PC-9 (cell line): ENCODE measurements at regions not wholly inside any gene's neighbourhood (a gene's known extent, or its start where the extent isn't known, plus 50 kb on each side); places are given as distances from the start of the nearest gene placed in this dataset.

Source experiments
- BruUV-seq: library from RNA; stranded (reverse); fragments of 400-500 nt; replicated peaks from 2 replicates; lab custom pipeline; 2021; lab: Mats Ljungman, UMichigan
- CTCF ChIA-PET: fragments of 300-600 bp; sonication (Branson Sonifier 250); formaldehyde crosslinking; loops from one replicate; lab custom pipeline; 2022; ENCODE audit warnings: antibody characterized with exemption; lab: Charles Lee
- POLR2A ChIA-PET: fragments of 300-600 bp; sonication (Branson Sonifier 250); formaldehyde crosslinking; loops from one replicate; lab custom pipeline; 2022; ENCODE audit warnings: antibody characterized with exemption; ENCODE audit not compliant: unreplicated experiment; lab: Charles Lee
- DNase-seq, 2 experiments: peaks; one replicate each; pipeline versions ENCODE4 v3.0.0 to v3.0.0-alpha.2; 2015 to 2022; ENCODE audit warnings: mixed read lengths in 1 of 2
- H2AFZ ChIP-seq: fragments of 200-600 bp; sonication (generic); 2 replicates; pipeline ENCODE4 v1.8.1; 2017; ENCODE audit warnings: antibody characterized with exemption
- H3F3A ChIP-seq: fragments of 200-600 bp; sonication (generic); 2 replicates; pipeline ENCODE4 v1.8.1; 2017; ENCODE audit warnings: antibody characterized with exemption, mild to moderate bottlenecking, low read depth; ENCODE audit not compliant: insufficient read depth
- H3K27ac ChIP-seq: fragments of 200-600 bp; sonication (generic); 2 replicates; pipeline ENCODE4 v1.6.1; 2016; ENCODE audit warnings: mixed run types
- H3K27me3 ChIP-seq: fragments of 200-600 bp; sonication (generic); 2 replicates; pipeline ENCODE4 v1.6.1; 2016; ENCODE audit warnings: low read depth, mixed run types; ENCODE audit not compliant: insufficient read depth
- H3K36me3 ChIP-seq: fragments of 200-600 bp; sonication (generic); 2 replicates; pipeline ENCODE4 v1.6.1; 2016; ENCODE audit warnings: low read depth, mixed run types
- H3K4me1 ChIP-seq: fragments of 200-600 bp; sonication (generic); replicated peaks from 2 replicates; pipeline ENCODE4 v1.6.1; 2016; ENCODE audit warnings: mixed run types; ENCODE audit not compliant: insufficient read depth
- H3K4me2 ChIP-seq: fragments of 200-600 bp; sonication (generic); 2 replicates; pipeline ENCODE4 v1.6.1; 2017; ENCODE audit warnings: mixed run types
- H3K4me3 ChIP-seq: fragments of 200-600 bp; sonication (generic); 2 replicates; pipeline ENCODE4 v1.6.1; 2016; ENCODE audit warnings: mixed run types
- H3K79me2 ChIP-seq: fragments of 200-600 bp; sonication (generic); 2 replicates; pipeline ENCODE4 v1.6.1; 2017; ENCODE audit warnings: low read depth, mixed run types
- H3K9me2 ChIP-seq: fragments of 200-600 bp; sonication (generic); 2 replicates; pipeline ENCODE4 v1.8.1; 2017; ENCODE audit warnings: mild to moderate bottlenecking; ENCODE audit not compliant: insufficient read depth
- H3K9me3 ChIP-seq: fragments of 200-600 bp; sonication (generic); 2 replicates; pipeline ENCODE4 v1.8.1; 2016; ENCODE audit warnings: low read depth; ENCODE audit not compliant: insufficient read depth
- H4K20me1 ChIP-seq: fragments of 200-600 bp; sonication (generic); 2 replicates; pipeline ENCODE4 v1.8.1; 2017; ENCODE audit not compliant: insufficient read depth
- CTCF ChIP-seq: fragments of 200-600 bp; sonication (generic); conservative IDR thresholded peaks from 2 replicates; pipeline ENCODE4 v1.6.1; 2017; ENCODE audit warnings: mixed run types, antibody characterized with exemption, mild to moderate bottlenecking, moderate library complexity
- EZH2 ChIP-seq: fragments of 200-600 bp; sonication (generic); IDR thresholded peaks from 2 replicates; pipeline ENCODE4 v1.8.0; 2017; ENCODE audit warnings: antibody characterized with exemption, low read depth
- intact Hi-C: fragments of 100-400 bp; cut with micrococcal nuclease; formaldehyde crosslinking; loops from one replicate; pipeline ENCODE4 v1.10.0; 2022; ENCODE audit not compliant: unreplicated experiment

DNA sequence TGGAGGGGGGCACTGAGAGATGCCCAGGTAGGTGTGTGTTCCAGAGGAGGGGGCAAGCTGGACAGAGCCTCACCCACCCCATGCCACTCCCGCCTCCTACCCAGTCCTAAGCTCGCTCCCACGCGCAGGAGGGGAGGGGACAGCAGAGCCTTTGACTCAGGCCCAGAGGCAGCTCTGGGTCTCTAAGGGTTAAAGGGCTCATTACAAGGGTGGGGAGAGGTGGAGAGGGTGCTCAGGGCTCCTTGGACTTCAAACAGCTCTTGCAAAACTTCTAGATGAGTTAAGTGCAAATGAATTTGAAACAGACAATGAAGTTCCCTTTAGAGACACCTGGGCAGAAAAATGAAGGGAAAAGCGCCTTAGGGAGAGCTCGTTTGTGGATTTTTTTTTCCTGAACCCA lies 104.2 kb upstream of the CASZ1 start:
- H3K4me2 ChIP-seq: peak overlapping the region; percentile 89
- peak overlapping the region; percentile 100 for H3K27ac ChIP-seq
- ChIA-PET POLR2A (interaction anchor here (0.5 to 0.7 kb wide), 5 partner anchors 11 to 372 kb away, joined by 3 to 8 read pairs (median 4); no protein-coding TSS in a partner anchor), CTCF (interaction anchor here (1.2 kb wide), 1 partner anchor 372 kb away, joined by 5 read pairs; no protein-coding TSS in a partner anchor)
- H3K4me1 ChIP-seq: peaks cover 63% of the 10 kb centered on the region
- peaks cover 57% of the 10 kb centered on the region for H3F3A ChIP-seq
- no peak for TF ChIP-seq EZH2
- TF ChIP-seq CTCF: no peak
- no peaks in the 10 kb centered on the region for H3K9me3 ChIP-seq
- peak; percentile 77 to 95 for DNase-seq
- no peaks in the 10 kb centered on the region for H3K27me3 ChIP-seq
- H3K79me2 ChIP-seq: no peaks in the 10 kb centered on the region
- H3K4me3 ChIP-seq: peak overlapping the region; percentile 51; the same call in 1 of the 2 replicates
- H2AFZ ChIP-seq: no peak overlapping the region
- H3K36me3 ChIP-seq: no peaks in the 10 kb centered on the region
- no TSS peak for BruUV-seq
- H4K20me1 ChIP-seq: no peaks in the 10 kb centered on the region
- H3K9me2 ChIP-seq: no peaks in the 10 kb centered on the region
- intact Hi-C loops: loop anchor here (5.0 kb wide), 1 partner anchor 33 kb away; no protein-coding TSS in a partner anchor

- Histone ChIP-seq H3K9me2 (no peaks in the 10 kb centered on the region), H3K4me3 (peak overlapping the region; percentile 43; the same call in 1 of the 2 replicates), H3K27ac (peak overlapping the region; percentile 100), H3K9me3 (no peaks in the 10 kb centered on the region), H3K79me2 (no peaks in the 10 kb centered on the region), H3K4me1 (peaks cover 57% of the 10 kb centered on the region), H3K36me3 (no peaks in the 10 kb centered on the region), H4K20me1 (no peaks in the 10 kb centered on the region), H2AFZ (no peak overlapping the region), H3F3A (peaks cover 57% of the 10 kb centered on the region), H3K4me2 (peak overlapping the region; percentile 89), H3K27me3 (no peaks in the 10 kb centered on the region)
- POLR2A ChIA-PET: interaction anchor here (0.5 to 0.6 kb wide), 4 partner anchors 11 to 373 kb away, joined by 4 to 8 read pairs (median 5); no protein-coding TSS in a partner anchor
- TF ChIP-seq EZH2: no peak
- no peak for TF ChIP-seq CTCF
- DNase-seq: peak; percentile 71 to 82
- intact Hi-C loops: loop anchor here (5.0 kb wide), 1 partner anchor 34 kb away; no protein-coding TSS in a partner anchor
- CTCF ChIA-PET: interaction anchor here (1.2 kb wide), 1 partner anchor 373 kb away, joined by 5 read pairs; no protein-coding TSS in a partner anchor
- BruUV-seq: no TSS peak
Measured at GRCh38 chr1:10901091-10901890, 104.8 kb upstream of the CASZ1 start.

DNA sequence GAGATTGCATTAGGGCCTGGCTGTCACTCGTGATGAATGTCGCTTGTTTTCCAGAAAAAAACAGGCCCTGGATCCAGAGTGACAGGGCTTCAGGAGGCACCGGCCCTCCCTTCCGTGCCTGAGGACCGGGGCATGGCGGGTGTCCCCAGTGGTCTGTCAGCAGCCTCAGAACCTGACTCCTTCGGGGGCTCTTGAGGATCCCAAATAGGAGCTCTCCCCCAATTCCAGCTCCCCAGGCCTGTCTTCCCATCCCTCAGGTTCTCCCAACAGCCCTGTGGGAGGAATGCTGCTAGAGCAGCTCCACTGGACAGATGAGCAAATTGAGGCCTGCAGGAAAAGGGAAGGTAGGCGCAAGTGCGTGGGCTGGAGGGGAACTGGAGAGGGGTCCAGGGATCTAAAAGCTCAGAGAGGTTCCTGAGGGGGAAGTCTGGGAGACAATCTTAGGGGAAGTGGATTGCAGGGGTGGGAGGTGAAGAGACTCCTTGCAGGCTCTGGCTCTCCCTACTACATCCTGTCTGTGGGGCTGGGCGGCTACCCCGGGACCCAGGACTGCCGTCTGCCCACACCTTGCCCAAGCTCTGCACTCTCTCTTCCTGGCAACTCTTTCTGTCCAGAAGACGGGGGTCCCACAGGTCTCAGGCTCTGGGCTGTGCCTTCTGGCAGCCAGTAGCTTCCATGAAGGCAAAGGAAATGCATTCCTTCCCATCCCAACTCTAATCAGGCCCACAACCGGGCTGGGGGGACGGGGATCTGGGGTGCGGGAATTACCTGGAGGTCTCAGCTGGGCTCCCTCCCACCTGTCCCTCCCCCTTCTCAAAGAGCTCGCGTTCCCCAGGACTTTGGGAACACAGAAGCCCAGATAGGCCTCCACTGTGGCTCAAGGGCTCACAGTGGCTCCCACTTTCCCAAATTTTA lies 105.7 kb upstream of the CASZ1 start:
- Histone ChIP-seq H3K36me3 (no peaks in the 10 kb centered on the region), H3F3A (peaks cover 57% of the 10 kb centered on the region), H3K79me2 (no peaks in the 10 kb centered on the region), H3K9me2 (no peaks in the 10 kb centered on the region), H3K9me3 (no peaks in the 10 kb centered on the region), H2AFZ (no peak overlapping the region), H3K4me3 (peak overlapping the region; percentile 43; the same call in 1 of the 2 replicates), H3K4me2 (peak overlapping the region; percentile 89), H3K27ac (peak overlapping the region; percentile 100), H4K20me1 (no peaks in the 10 kb centered on the region), H3K4me1 (peaks cover 49% of the 10 kb centered on the region), H3K27me3 (no peaks in the 10 kb centered on the region)
- TF ChIP-seq CTCF (no peak), EZH2 (no peak)
- no peak for DNase-seq
- CTCF ChIA-PET: no interaction called here
- BruUV-seq: TSS peak; percentile 42
- POLR2A ChIA-PET: no interaction called here
- intact Hi-C loops: loop anchor here (5.0 kb wide), 1 partner anchor 35 kb away; no protein-coding TSS in a partner anchor
